ENCODE measurements at regions not wholly inside any gene's neighbourhood (a gene's known extent, or its start where the extent isn't known, plus 50 kb on each side); places are given as distances from the start of the nearest gene placed in this dataset.

GRCh38 chr9:134219646-134220060 lies 55.3 kb upstream of the RNU6ATAC start:
- no peaks in the 10 kb centered on the region for H3K27me3 ChIP-seq
- TF ChIP-seq CTCF (IDR thresholded peaks at IDR 0.05): no peak
- TF ChIP-seq POLR2A (IDR thresholded peaks at IDR 0.05): no peak
- H3K9me3 ChIP-seq (replicated peaks in 1 of 3): no peaks in the 10 kb centered on the region
- intact Hi-C loops (cut with DNase I): no loop called here
- WGBS, 4 donors: 89 to 93% (median 90%) methylated on average over 24 of the region's 24 CpGs
- DNase-seq: no peak
- no peak overlapping the region for H3K27ac ChIP-seq
- H3K4me1 ChIP-seq (replicated peaks in 1 of 2): peaks cover 0 to 27% of the 10 kb centered on the region in 2 donors
- no peak overlapping the region for H3K4me3 ChIP-seq
- no peaks in the 10 kb centered on the region for H3K36me3 ChIP-seq (replicated peaks in 1 of 2)

- peak in 1 of 7 donors; percentile 3 for DNase-seq
- Histone ChIP-seq H3K27ac (no peak overlapping the region), H3K27me3 (no peaks in the 10 kb centered on the region), H3K4me3 (no peak overlapping the region), H3K9me3 (replicated peaks in 1 of 3) (no peaks in the 10 kb centered on the region), H3K36me3 (replicated peaks in 1 of 2) (no peaks in the 10 kb centered on the region), H3K4me1 (replicated peaks in 1 of 2) (peaks cover 0 to 21% of the 10 kb centered on the region in 2 donors)
- intact Hi-C loops (cut with DNase I): no loop called here
- 86 to 92% (median 89%) methylated on average over 13 of the region's 13 CpGs for WGBS, 4 donors
- TF ChIP-seq POLR2A (IDR thresholded peaks at IDR 0.05) (no peak), CTCF (IDR thresholded peaks at IDR 0.05) (no peak)
Observed at GRCh38 chr9:134220311-134220710, 55.9 kb upstream of the RNU6ATAC start.

- WGBS, 4 donors: 92 to 93% (median 93%) methylated on average over 21 to 23 of the region's 23 CpGs
Observed at GRCh38 chr9:134221273-134222017, 57.1 kb upstream of the RNU6ATAC start.

More at GRCh38 chr9:134221273-134222017, 57.1 kb upstream of the RNU6ATAC start:
- H3K4me1 ChIP-seq (replicated peaks in 1 of 2): peaks cover 0 to 10% of the 10 kb centered on the region in 2 donors
- TF ChIP-seq CTCF (IDR thresholded peaks at IDR 0.05): no peak
- no peak for TF ChIP-seq POLR2A (IDR thresholded peaks at IDR 0.05)
- H3K9me3 ChIP-seq (replicated peaks in 1 of 3): no peaks in the 10 kb centered on the region
- peak in 1 of 7 donors; percentile 5 for DNase-seq
- H3K36me3 ChIP-seq (replicated peaks in 1 of 2): no peaks in the 10 kb centered on the region
- no peak overlapping the region for H3K4me3 ChIP-seq
- H3K27me3 ChIP-seq: no peaks in the 10 kb centered on the region
- H3K27ac ChIP-seq: peak overlapping the region in 1 of 5 donors; percentile 63
- intact Hi-C loops (cut with DNase I): no loop called here
